HG03060 (cell line): ENCODE measurements at regions not wholly inside any gene's neighbourhood (a gene's known extent, or its start where the extent isn't known, plus 50 kb on each side); places are given as distances from the start of the nearest gene placed in this dataset.
"Not testable (repeated sequence)": the region's sequence is repeated elsewhere in the genome, so short reads cannot be mapped to it uniquely, and the experiment has no call there.

Experiments
- ATAC-seq: cut with Tn5 transposase; IDR thresholded peaks from one replicate; pipeline ENCODE4 v1.9.1; 2021; ENCODE audit warnings: low read depth, moderate number of reproducible peaks; ENCODE audit not compliant: unreplicated experiment

- no peak for ATAC-seq
These were observed 77.4 kb upstream of the SLC4A7 start for GRCh38 chr3:27561576-27561975.

- no peak for ATAC-seq
These were observed 76.4 kb upstream of the SLC4A7 start for GRCh38 chr3:27560484-27561056.

GRCh38 chr3:27559835-27560234 is 75.7 kb upstream of the SLC4A7 start:
- ATAC-seq: no peak

- no peak for ATAC-seq
These were observed 75.2 kb upstream of the SLC4A7 start for GRCh38 chr3:27559381-27559780.

GRCh38 chr3:27557411-27557810 is 73.2 kb upstream of the SLC4A7 start:
- ATAC-seq: no peak

GRCh38 chr3:27556887-27557286 is 72.7 kb upstream of the SLC4A7 start:
- no peak for ATAC-seq

- no peak for ATAC-seq
These were observed 70.5 kb upstream of the SLC4A7 start for GRCh38 chr3:27554706-27555105.

GRCh38 chr3:27553886-27554540 is 69.8 kb upstream of the SLC4A7 start:
- ATAC-seq: no peak

GRCh38 chr3:27552708-27553107 is 68.5 kb upstream of the SLC4A7 start:
- not testable (repeated sequence) for ATAC-seq

GRCh38 chr3:27551413-27551812 is 67.2 kb upstream of the SLC4A7 start:
- ATAC-seq: not testable (repeated sequence)

- no peak for ATAC-seq
These were observed 60.9 kb upstream of the SLC4A7 start for GRCh38 chr3:27545061-27545460.

GRCh38 chr3:27544372-27544865 is 60.2 kb upstream of the SLC4A7 start:
- no peak for ATAC-seq

- ATAC-seq: no peak
These were observed 58.3 kb upstream of the SLC4A7 start for GRCh38 chr3:27542476-27542875.

GRCh38 chr3:27540231-27540630 is 56.0 kb upstream of the SLC4A7 start:
- no peak for ATAC-seq

- no peak for ATAC-seq
These were observed 52.3 kb upstream of the SLC4A7 start for GRCh38 chr3:27536491-27536890.

GRCh38 chr3:27535809-27536392 is 51.7 kb upstream of the SLC4A7 start:
- no peak for ATAC-seq

GRCh38 chr3:27533718-27534573 is 49.8 kb upstream of the SLC4A7 start:
- ATAC-seq: peak; percentile 61
